ENCODE measurements at regions not wholly inside any gene's neighbourhood (a gene's known extent, or its start where the extent isn't known, plus 50 kb on each side); places are given as distances from the start of the nearest gene placed in this dataset.
"Not testable (repeated sequence)": the region's sequence is repeated elsewhere in the genome, so short reads cannot be mapped to it uniquely, and the experiment has no call there.

DNA sequence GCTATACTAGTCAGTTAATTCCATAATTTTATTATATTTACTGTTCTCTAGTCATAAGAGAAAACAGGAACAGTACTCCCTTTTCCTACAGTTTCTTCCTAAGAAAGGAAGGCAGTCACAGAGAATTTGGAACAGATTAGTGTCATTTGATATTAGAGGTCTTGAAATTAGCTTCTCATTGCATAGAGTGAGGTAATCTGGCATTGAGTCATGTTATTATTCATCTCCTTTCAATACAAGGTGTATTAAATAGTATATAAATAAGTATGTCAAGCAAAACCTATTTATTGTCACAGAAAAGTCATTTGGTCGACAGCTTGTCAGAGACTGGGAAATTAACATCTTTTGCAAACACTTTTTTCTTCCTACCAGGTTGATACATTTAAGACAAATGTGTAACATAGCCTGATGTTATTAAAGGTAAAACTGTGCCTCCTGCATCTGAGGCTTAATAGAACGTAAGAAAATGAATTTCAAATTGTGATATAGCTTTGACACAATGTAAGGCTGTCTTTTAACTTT, 753.1 kb upstream of the FRG1 start:
- POLR2A ChIA-PET, result no interaction called here
- DNase-seq (no peak), ATAC-seq (no peak)
- H3K36me3 Mint-ChIP-seq, result peaks cover 0 to 7% (median 0%) of the 10 kb centered on the region in 3 donors
- peaks cover 0 to 1% (median 0%) of the 10 kb centered on the region in 5 donors for H3K27me3 Mint-ChIP-seq
- peaks cover 0 to 35% (median 22%) of the 10 kb centered on the region in 9 donors for H3K9me3 Mint-ChIP-seq
- H3K27ac Mint-ChIP-seq, result no peak overlapping the region
- no peak overlapping the region for H3K4me3 Mint-ChIP-seq
- H3K4me1 Mint-ChIP-seq, result no peaks in the 10 kb centered on the region

DNA sequence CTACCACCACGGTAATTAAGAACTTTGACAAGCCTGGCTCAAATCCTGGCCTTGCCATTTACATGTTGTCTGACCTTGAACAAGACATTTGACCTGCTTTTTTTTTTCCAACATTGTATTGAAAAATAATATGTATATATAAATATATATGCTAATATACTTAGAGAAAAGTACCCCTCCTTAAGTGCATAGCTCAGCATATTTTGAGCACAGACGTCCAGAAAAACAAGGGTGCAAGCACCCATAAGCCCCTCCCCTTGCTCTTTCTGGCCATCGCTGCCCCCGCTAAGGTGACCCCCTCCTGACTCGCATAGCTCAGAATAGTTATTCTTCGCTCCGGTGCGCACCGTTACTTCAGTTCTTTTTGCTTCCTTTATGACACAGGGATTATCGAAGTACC, 742.0 kb upstream of the FRG1 start:
- Mint-ChIP-seq H3K27ac (no peak overlapping the region), H3K27me3 (no peaks in the 10 kb centered on the region), H3K9me3 (peaks cover 0 to 7% (median under 1%) of the 10 kb centered on the region in 9 donors), H3K4me1 (peaks cover 4 to 11% (median 7%) of the 10 kb centered on the region in 4 donors), H3K36me3 (no peaks in the 10 kb centered on the region), H3K4me3 (no peak overlapping the region)
- ATAC-seq, result no peak
- POLR2A ChIA-PET, result no interaction called here
- DNase-seq, result no peak

DNA sequence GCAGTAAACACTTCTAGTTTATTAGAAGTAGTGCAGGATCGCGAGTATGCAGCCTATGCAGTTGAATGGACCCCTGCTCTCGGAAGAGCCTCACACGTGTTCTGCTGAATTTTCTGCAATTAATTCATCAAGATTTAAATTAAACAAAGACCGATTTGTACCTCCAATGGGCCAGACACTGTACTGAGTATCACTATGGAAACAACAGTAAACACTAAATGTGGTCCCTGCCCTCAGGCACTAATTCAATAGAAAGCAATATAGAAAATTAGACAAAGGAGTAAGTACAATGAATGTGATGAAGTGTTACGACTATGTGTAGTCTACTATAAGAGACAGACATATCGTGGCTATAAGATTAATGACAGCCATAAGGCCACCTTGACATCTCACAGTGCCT, 740.3 kb upstream of the FRG1 start:
- Mint-ChIP-seq H3K9me3 (peaks cover 0 to 7% (median 0%) of the 10 kb centered on the region in 9 donors), H3K27me3 (no peaks in the 10 kb centered on the region), H3K4me1 (peaks cover 4 to 11% (median 7%) of the 10 kb centered on the region in 4 donors), H3K36me3 (no peaks in the 10 kb centered on the region), H3K4me3 (no peak overlapping the region), H3K27ac (no peak overlapping the region)
- ATAC-seq (no peak), DNase-seq (no peak)
- POLR2A ChIA-PET, result no interaction called here

DNA sequence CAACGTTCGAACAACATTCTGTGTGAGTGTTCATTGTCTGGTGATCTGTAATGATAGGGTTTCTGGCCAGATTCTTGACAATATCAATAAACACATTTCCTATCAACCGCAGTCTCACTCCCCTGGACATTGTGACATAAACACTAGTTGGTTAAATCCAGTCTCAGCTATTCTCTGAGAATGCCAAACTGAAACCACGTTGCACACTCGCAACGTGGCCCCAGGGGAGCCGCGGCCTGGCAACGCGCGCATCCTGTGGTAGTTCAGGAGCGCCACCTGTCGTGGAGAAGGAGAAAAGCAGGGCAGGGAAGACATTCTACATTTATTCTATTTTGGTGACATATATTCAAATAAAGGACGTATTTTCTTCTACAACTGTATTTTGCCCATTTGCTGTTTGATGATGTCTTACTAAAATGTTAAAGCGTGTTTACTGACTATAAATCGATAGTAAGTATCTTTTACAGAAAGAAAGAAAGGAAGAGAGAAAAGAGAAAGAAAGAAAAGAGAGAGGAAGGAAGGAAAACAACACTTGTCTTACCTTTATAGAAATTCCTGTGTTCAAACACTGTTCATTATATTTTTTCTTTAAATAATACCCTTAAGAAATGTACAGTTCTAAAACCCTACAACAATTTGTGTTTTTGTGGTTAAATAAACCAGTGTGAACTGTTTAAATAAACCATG, 738.3 kb upstream of the FRG1 start:
- ATAC-seq (no peak), DNase-seq (peak in 3 of 10 donors; percentile 1 to 12 (median 4))
- Mint-ChIP-seq H3K4me1 (peaks cover 4 to 11% (median 7%) of the 10 kb centered on the region in 4 donors), H3K9me3 (peaks cover 0 to 10% (median 0%) of the 10 kb centered on the region in 9 donors), H3K27ac (no peak overlapping the region), H3K27me3 (no peaks in the 10 kb centered on the region), H3K4me3 (peak overlapping the region in 7 of 10 donors; percentile 36 to 77 (median 72)), H3K36me3 (no peaks in the 10 kb centered on the region)
- POLR2A ChIA-PET, result no interaction called here

DNA sequence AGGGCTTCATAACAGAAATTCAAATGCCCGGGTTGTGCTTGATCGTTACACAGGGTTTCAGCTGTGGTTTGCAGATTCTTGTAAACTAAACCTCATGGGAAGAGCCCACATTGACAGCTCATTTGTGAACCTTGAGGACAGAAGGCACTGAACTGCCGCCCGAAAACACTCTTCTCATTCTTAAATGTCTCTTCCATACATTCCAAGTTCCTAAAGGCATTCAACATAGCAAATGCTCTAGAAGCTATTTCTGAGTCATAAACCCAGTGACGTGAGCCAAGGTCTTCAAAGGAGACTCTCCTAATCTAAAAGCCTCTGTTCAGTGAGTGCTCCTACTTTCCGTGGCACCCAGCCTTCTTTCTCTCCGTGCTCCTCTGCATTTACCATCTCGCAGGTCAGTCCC, 737.8 kb upstream of the FRG1 start:
- Mint-ChIP-seq H3K27ac (no peak overlapping the region), H3K9me3 (peaks cover 0 to 15% (median 0%) of the 10 kb centered on the region in 9 donors), H3K4me3 (peak overlapping the region in 4 of 10 donors; percentile 0 to 20 (median 8)), H3K4me1 (peaks cover 4 to 11% (median 7%) of the 10 kb centered on the region in 4 donors), H3K27me3 (no peaks in the 10 kb centered on the region), H3K36me3 (no peaks in the 10 kb centered on the region)
- DNase-seq, result no peak
- ATAC-seq, result no peak
- POLR2A ChIA-PET, result no interaction called here

DNA sequence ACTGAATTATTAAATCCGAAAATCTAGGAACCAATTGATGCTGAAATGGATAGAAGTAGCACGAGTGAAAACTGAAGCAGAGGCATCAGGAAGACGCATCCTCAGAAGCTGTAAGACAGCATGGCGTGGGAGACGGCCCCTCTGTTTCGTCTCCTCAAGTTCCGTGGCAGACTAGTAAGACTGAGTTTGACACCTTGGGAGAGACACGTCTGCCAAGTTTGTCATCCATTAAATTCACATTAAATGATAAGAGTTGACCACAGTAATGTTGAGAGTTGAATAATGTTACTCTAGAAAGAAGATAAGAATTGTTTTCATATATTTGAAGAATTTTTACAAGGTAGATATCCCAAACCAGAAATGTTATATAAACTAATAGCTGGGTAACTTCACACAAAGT, 736.1 kb upstream of the FRG1 start:
- peaks cover 4 to 11% (median 7%) of the 10 kb centered on the region in 4 donors for H3K4me1 Mint-ChIP-seq
- H3K27ac Mint-ChIP-seq, result no peak overlapping the region
- H3K36me3 Mint-ChIP-seq, result no peaks in the 10 kb centered on the region
- H3K27me3 Mint-ChIP-seq, result no peaks in the 10 kb centered on the region
- H3K4me3 Mint-ChIP-seq, result no peak overlapping the region
- H3K9me3 Mint-ChIP-seq, result peaks cover 0 to 19% (median 0%) of the 10 kb centered on the region in 9 donors
- POLR2A ChIA-PET, result no interaction called here
- ATAC-seq, result no peak
- no peak for DNase-seq

DNA sequence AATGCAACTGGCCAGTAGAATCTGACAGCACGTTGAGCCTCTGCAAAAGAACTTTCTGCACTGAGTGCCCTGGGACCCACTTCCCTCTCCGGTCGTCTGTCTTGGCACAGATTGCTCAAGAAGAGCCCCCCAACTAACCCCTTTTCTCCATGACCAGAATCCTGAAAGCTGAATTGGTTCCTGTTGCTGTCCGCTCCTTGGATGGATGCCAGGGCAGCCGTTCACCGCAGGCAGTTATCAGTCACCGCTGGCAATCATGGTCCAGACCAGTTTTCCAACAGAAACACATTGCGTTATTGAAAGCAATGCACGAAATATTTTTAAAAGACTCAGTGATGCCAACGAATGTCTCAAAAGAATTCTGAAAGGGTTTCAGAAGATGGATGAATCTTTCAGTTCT, 733.7 kb upstream of the FRG1 start:
- POLR2A ChIA-PET, result no interaction called here
- no peak for DNase-seq
- Mint-ChIP-seq H3K4me3 (no peak overlapping the region), H3K4me1 (peaks cover 4 to 11% (median 7%) of the 10 kb centered on the region in 4 donors), H3K27me3 (no peaks in the 10 kb centered on the region), H3K36me3 (peaks cover 0 to 4% (median 0%) of the 10 kb centered on the region in 3 donors), H3K9me3 (peaks cover 0 to 26% (median 2%) of the 10 kb centered on the region in 9 donors), H3K27ac (no peak overlapping the region)
- no peak for ATAC-seq

DNA sequence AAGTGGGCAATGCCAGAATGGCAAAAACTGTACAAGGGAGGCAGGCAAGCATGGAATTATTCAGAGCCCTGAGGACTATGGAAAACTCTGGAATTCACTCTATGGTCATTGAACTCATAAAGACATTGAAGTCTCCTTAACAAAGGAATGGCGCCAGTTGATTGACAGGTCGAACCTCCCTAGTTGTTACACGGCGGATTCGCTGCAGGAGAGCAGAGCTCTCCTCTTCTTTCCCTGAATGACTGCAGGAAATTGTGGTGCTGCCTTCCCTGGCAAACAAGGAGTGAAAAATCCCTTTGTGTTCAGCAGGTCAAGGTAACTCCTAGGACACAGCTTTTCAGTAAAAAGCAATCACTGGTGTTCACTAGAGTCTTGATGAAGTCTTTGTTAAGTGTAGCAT, 732.8 kb upstream of the FRG1 start:
- ATAC-seq, result no peak
- H3K27me3 Mint-ChIP-seq, result no peaks in the 10 kb centered on the region
- no peak overlapping the region for H3K4me3 Mint-ChIP-seq
- peaks cover 0 to 6% (median 3%) of the 10 kb centered on the region in 4 donors for H3K4me1 Mint-ChIP-seq
- POLR2A ChIA-PET, result no interaction called here
- peaks cover 0 to 4% (median 0%) of the 10 kb centered on the region in 3 donors for H3K36me3 Mint-ChIP-seq
- no peak overlapping the region for H3K27ac Mint-ChIP-seq
- no peak for DNase-seq
- peaks cover 0 to 26% (median 2%) of the 10 kb centered on the region in 9 donors for H3K9me3 Mint-ChIP-seq

DNA sequence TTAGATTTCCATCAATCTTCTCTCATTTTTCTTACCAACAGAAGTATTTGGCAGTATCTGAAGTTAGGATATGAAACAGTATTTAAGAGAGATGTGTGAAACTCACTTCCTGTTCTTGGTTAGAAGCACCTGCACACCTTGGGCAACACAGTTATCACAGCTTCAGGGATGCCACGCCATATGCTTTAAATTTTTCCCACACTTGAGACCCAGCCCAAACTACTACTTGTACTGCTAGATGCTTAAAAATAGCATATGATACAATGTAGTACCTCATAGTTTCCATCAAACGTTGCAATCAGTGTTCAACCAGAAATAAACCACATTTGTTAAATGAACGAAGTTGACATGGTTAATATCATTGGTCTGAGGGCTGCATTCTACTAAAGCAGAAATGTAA, 725.1 kb upstream of the FRG1 start:
- no peaks in the 10 kb centered on the region for H3K4me1 Mint-ChIP-seq
- DNase-seq (no peak), ATAC-seq (no peak)
- no peak overlapping the region for H3K27ac Mint-ChIP-seq
- peaks cover 0 to 4% (median 0%) of the 10 kb centered on the region in 3 donors for H3K36me3 Mint-ChIP-seq
- POLR2A ChIA-PET, result no interaction called here
- H3K27me3 Mint-ChIP-seq, result no peaks in the 10 kb centered on the region
- peaks cover 2 to 30% (median 8%) of the 10 kb centered on the region in 9 donors for H3K9me3 Mint-ChIP-seq
- no peak overlapping the region for H3K4me3 Mint-ChIP-seq

DNA sequence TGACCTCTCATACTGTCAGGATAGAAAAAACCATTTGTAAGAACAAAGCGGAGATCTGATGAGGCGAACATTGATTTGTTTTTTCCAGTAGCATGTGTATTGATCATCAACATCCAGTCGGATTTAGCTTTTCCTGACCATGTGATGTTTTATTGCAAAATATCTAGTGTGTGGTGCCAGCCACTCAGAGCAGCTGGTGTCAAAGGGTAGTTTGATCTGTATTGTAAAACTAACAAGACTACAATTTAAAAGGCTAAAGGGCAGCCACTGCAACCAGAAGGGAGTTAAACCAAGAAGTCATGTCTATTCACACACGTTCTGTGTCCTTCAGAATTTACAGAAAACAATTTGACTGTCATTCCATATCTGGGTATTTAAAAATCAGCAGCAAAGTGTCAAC, 719.0 kb upstream of the FRG1 start:
- Mint-ChIP-seq H3K27ac (no peak overlapping the region), H3K27me3 (no peaks in the 10 kb centered on the region), H3K4me1 (no peaks in the 10 kb centered on the region), H3K36me3 (no peaks in the 10 kb centered on the region), H3K4me3 (no peak overlapping the region), H3K9me3 (peaks cover 0 to 28% (median 2%) of the 10 kb centered on the region in 9 donors)
- POLR2A ChIA-PET, result no interaction called here
- ATAC-seq (no peak), DNase-seq (no peak)

DNA sequence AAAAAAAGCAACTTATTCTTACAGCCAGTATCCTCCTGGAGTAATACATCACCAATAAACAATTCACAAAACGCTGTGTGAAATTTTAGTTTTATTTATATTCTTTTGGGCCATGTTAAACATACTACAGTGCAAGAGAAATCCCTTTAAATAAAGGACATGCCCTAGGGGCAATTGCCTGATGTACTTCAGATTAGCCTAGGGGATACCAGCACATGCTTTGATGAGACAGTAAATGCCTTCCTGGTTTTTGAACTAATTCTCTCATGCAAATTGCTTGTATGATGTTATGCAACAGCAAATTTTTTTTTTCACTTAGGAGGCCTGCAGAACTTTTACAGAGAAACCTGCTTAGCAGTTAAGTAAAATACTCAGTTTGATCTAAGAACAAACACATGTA, 711.9 kb upstream of the FRG1 start:
- no peaks in the 10 kb centered on the region for H3K4me1 Mint-ChIP-seq
- ATAC-seq, result no peak
- no peak overlapping the region for H3K4me3 Mint-ChIP-seq
- H3K9me3 Mint-ChIP-seq, result peaks cover 0 to 8% (median 0%) of the 10 kb centered on the region in 9 donors
- POLR2A ChIA-PET, result no interaction called here
- no peak for DNase-seq
- H3K27me3 Mint-ChIP-seq, result no peaks in the 10 kb centered on the region
- no peaks in the 10 kb centered on the region for H3K36me3 Mint-ChIP-seq
- no peak overlapping the region for H3K27ac Mint-ChIP-seq

DNA sequence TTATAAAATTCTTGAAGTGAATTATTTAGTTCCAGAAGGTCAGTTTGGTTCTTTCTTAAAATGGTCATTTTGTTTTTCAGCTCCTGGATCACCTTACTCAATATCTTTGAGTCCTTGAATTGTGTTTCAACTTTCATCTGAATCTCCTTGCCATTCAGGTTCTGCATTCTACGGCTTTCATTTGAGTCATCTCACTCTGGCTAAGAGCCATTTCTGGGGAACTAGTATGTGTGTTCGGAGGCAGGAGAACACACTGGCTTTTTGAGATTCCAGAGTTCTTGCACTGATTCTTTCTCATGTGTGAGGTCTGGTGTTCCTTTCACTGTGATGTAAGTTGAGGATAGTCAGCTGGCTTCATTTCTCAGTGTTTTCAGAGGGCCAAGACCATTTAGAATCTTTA, 708.4 kb upstream of the FRG1 start:
- Mint-ChIP-seq H3K9me3 (peaks cover 0 to 12% (median 3%) of the 10 kb centered on the region in 9 donors), H3K4me3 (no peak overlapping the region), H3K27me3 (no peaks in the 10 kb centered on the region), H3K4me1 (no peaks in the 10 kb centered on the region), H3K27ac (no peak overlapping the region), H3K36me3 (no peaks in the 10 kb centered on the region)
- ATAC-seq (no peak), DNase-seq (no peak)
- POLR2A ChIA-PET, result no interaction called here

DNA sequence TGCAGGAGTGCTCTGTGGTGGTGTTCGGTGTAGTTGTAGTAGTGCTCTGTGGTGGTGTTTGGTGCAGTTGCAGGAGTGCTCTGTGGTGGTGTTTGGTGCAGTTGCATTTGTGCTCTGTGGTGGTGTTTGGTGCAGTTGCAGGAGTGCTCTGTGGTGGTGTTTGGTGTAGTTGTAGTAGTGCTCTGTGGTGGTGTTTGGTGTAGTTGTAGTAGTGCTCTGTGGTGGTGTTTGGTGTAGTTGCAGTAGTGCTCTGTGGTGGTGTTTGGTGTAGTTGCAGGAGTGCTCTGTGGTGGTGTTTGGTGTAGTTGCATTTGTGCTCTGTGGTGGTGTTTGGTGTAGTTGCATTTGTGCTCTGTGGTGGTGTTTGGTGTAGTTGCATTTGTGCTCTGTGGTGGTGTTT, 706.9 kb upstream of the FRG1 start:
- H3K4me1 Mint-ChIP-seq, ATAC-seq, H3K27me3 Mint-ChIP-seq, H3K36me3 Mint-ChIP-seq, H3K4me3 Mint-ChIP-seq, POLR2A ChIA-PET, H3K27ac Mint-ChIP-seq: not testable (repeated sequence)
- peaks cover 0 to 12% (median 5%) of the 10 kb centered on the region in 9 donors for H3K9me3 Mint-ChIP-seq
- DNase-seq, result peak in 5 of 10 donors; percentile 3 to 70 (median 16)

DNA sequence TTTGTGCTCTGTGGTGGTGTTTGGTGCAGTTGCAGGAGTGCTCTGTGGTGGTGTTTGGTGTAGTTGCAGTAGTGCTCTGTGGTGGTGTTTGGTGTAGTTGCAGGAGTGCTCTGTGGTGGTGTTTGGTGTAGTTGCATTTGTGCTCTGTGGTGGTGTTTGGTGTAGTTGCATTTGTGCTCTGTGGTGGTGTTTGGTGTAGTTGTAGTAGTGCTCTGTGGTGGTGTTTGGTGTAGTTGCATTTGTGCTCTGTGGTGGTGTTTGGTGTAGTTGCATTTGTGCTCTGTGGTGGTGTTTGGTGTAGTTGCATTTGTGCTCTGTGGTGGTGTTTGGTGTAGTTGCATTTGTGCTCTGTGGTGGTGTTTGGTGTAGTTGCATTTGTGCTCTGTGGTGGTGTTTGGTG, 705.7 kb upstream of the FRG1 start:
- H3K4me1 Mint-ChIP-seq, POLR2A ChIA-PET, H3K36me3 Mint-ChIP-seq, H3K27ac Mint-ChIP-seq, H3K9me3 Mint-ChIP-seq, ATAC-seq, H3K4me3 Mint-ChIP-seq, H3K27me3 Mint-ChIP-seq: not testable (repeated sequence)
- DNase-seq, result peak in 2 of 10 donors; percentile 1 to 63
